ENCODE measurements at regions not wholly inside any gene's neighbourhood (a gene's known extent, or its start where the extent isn't known, plus 50 kb on each side); places are given as distances from the start of the nearest gene placed in this dataset.

DNA sequence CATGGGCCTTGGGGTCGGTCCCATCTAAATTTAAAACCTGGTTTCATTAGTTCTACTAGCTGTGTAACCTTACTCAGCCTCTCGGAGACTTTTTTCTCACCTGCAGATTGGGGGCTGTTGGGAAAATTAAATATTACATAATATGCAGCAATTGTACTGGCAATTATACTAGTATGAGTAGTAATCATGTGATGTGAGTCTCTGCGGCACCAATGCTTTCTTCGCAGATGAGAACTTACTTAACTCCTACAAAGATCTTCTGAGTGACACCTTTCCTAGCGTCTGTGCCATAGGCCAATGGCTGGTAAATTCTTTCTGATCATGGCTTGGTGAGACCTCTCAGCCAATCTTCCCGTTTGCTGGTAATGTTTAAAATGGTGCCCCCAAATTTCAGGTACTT is 391.3 kb downstream of the NXPE2 start:
- Mint-ChIP-seq H3K27me3 (ENCODE audit: low read depth) (peaks cover 1% of the 10 kb centered on the region), H3K36me3 (no peaks in the 10 kb centered on the region), H3K27ac (no peak overlapping the region), H3K4me1 (peaks cover 12% of the 10 kb centered on the region), H3K9me3 (no peaks in the 10 kb centered on the region), H3K4me3 (no peak overlapping the region)
- TF ChIP-seq CTCF (IDR thresholded peaks at IDR 0.05; ENCODE audit: unreplicated experiment): no peak
- DNase-seq (ENCODE audit: low spot score in 2 of 2, unreplicated experiment in 2 of 2): no peak

GRCh38 chr11:115075356-115075755 is 397.0 kb downstream of the NXPE2 start:
- Mint-ChIP-seq H3K4me3 (no peak overlapping the region), H3K27me3 (ENCODE audit: low read depth) (peaks cover 38% of the 10 kb centered on the region), H3K4me1 (peaks cover 4% of the 10 kb centered on the region), H3K27ac (no peak overlapping the region), H3K36me3 (no peaks in the 10 kb centered on the region), H3K9me3 (no peaks in the 10 kb centered on the region)
- no peak for DNase-seq (ENCODE audit: low spot score in 2 of 2, unreplicated experiment in 2 of 2)
- TF ChIP-seq CTCF (IDR thresholded peaks at IDR 0.05; ENCODE audit: unreplicated experiment): no peak

GRCh38 chr11:115077740-115078139 is 399.4 kb downstream of the NXPE2 start:
- no peak overlapping the region for H3K4me3 Mint-ChIP-seq
- no peaks in the 10 kb centered on the region for H3K36me3 Mint-ChIP-seq
- no peak for DNase-seq (ENCODE audit: low spot score in 2 of 2, unreplicated experiment in 2 of 2)
- no peak for TF ChIP-seq CTCF (IDR thresholded peaks at IDR 0.05; ENCODE audit: unreplicated experiment)
- peaks cover 53% of the 10 kb centered on the region for H3K27me3 Mint-ChIP-seq (ENCODE audit: low read depth)
- no peaks in the 10 kb centered on the region for H3K4me1 Mint-ChIP-seq
- no peaks in the 10 kb centered on the region for H3K9me3 Mint-ChIP-seq
- H3K27ac Mint-ChIP-seq: no peak overlapping the region

DNA sequence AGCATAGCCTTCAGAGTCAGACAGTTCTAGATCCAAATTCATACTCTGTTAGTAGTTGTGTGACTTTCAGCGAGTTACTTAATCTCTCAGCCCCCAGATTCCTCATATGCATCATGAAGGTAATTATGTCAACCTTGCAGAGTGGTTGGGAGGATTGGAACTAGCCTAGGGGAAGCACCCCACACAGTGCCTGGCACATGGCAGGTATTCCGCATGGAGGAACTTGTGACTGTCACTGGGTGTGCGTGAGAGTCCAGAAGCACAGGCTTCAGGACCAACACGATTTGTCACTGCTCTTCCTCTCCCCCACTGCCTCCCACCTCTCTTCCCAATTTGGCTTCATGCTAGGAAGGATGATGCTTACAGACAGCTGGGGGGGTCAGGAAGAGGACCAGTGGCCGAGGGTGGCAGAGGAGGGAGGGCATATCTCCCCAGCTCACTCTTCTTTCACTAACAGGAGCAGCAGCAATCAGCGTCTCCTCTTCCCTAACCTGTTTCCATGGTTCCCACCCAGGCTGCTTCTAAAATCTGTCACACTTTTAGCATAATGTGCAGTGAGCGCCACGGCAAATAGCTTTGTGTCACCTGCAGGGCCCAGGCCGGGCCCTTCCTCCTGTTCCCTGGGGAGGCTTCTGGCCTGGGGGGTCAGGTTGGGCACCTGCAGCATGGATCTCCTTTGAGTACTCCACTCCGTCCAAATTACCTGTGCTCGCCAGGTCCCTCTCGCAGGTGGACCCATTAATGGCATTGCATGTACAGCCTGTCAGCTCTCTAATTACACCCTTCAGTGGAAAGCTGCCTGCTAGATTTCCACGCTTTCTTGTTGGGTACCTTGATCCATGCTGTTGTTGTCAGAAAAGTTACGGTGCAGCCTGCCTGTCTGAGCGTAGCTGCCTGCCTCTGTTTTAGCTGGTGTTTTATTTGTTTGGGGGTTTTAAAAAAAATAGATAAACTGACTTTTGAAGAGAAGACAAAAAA is 400.4 kb downstream of the NXPE2 start:
- Mint-ChIP-seq H3K9me3 (no peaks in the 10 kb centered on the region), H3K36me3 (no peaks in the 10 kb centered on the region), H3K27me3 (ENCODE audit: low read depth) (peaks cover 59% of the 10 kb centered on the region), H3K4me3 (no peak overlapping the region), H3K4me1 (no peaks in the 10 kb centered on the region), H3K27ac (no peak overlapping the region)
- no peak for TF ChIP-seq CTCF (IDR thresholded peaks at IDR 0.05; ENCODE audit: unreplicated experiment)
- no peak for DNase-seq (ENCODE audit: low spot score in 2 of 2, unreplicated experiment in 2 of 2)

DNA sequence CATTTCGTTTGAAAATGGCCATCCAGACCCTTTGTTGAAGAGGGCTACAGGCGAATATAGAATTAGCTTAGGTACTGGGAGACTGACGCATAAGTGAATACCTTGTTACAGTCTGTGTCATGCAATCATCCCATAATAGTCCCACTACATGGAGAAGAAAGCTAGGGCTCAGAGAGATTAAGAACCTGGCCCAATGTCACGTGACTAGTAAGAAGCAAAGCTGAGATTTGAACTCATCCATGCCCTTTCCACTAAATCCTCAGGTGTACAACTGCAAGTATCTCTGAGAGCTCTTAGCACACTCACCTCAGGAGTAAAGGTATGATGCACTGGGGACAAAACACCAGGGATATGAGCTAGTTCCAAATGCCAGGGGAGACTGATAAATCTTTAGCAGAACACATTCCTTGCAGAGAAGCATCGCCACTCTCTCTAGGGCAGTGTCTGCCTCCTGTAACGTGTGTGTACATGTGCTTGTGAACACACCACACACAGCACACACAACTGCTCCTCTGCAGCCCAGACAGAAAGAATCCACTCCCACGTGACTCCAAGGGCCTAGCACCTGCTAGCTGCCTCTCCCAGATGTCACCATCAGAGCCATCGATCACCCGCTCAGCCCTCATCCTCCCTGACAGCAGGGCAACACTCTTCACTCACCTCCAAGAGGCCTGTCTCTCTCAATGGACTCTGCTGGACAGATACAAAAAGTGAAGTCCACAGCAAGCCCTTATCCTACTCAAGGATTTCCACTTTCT is 402.8 kb downstream of the NXPE2 start:
- Mint-ChIP-seq H3K27ac (no peak overlapping the region), H3K4me1 (peaks cover 6% of the 10 kb centered on the region), H3K4me3 (no peak overlapping the region), H3K36me3 (no peaks in the 10 kb centered on the region), H3K9me3 (no peaks in the 10 kb centered on the region), H3K27me3 (ENCODE audit: low read depth) (peaks cover 69% of the 10 kb centered on the region)
- no peak for TF ChIP-seq CTCF (IDR thresholded peaks at IDR 0.05; ENCODE audit: unreplicated experiment)
- DNase-seq (ENCODE audit: low spot score in 2 of 2, unreplicated experiment in 2 of 2): no peak
